ENCODE measurements at regions not wholly inside any gene's neighbourhood (a gene's known extent, or its start where the extent isn't known, plus 50 kb on each side); places are given as distances from the start of the nearest gene placed in this dataset.

DNA sequence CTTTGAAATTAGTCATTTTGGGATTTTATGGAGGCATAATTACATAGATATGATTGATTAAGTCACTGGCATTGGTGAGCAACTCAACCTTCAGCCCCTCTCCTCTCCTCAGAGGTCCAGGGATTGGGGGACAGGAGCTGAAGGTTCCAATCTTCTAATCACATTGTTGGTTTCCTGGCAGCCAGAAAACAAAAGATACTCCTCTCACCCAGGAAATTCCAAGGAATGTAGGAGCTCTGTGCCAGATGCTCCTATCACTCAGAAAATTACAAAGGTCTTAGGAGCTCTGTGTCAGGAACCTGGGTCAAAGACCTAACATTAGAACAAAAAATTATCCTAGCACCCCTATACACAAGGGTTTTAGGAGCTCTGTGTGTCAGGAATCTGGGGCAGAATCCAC is 679.7 kb upstream of the ID4 start:
- Histone ChIP-seq H3K4me1 (peaks cover 0 to 15% (median 8%) of the 10 kb centered on the region in 4 donors), H3K36me3 (no peaks in the 10 kb centered on the region), H3K27me3 (no peaks in the 10 kb centered on the region), H3K4me3 (no peak overlapping the region), H3K9me3 (no peaks in the 10 kb centered on the region), H3K27ac (no peak overlapping the region)
- TF ChIP-seq, protein P1, sequence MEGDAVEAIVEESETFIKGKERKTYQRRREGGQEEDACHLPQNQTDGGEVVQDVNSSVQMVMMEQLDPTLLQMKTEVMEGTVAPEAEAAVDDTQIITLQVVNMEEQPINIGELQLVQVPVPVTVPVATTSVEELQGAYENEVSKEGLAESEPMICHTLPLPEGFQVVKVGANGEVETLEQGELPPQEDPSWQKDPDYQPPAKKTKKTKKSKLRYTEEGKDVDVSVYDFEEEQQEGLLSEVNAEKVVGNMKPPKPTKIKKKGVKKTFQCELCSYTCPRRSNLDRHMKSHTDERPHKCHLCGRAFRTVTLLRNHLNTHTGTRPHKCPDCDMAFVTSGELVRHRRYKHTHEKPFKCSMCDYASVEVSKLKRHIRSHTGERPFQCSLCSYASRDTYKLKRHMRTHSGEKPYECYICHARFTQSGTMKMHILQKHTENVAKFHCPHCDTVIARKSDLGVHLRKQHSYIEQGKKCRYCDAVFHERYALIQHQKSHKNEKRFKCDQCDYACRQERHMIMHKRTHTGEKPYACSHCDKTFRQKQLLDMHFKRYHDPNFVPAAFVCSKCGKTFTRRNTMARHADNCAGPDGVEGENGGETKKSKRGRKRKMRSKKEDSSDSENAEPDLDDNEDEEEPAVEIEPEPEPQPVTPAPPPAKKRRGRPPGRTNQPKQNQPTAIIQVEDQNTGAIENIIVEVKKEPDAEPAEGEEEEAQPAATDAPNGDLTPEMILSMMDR (IDR thresholded peaks at IDR 0.05) = no peak
- no peak for TF ChIP-seq POLR2A (IDR thresholded peaks at IDR 0.05)
- no peak for TF ChIP-seq EP300 (IDR thresholded peaks at IDR 0.05)
- no peak for TF ChIP-seq POLR2AphosphoS5 (IDR thresholded peaks at IDR 0.05)
- no peak for DNase-seq
- intact Hi-C loops (cut with DNase I) = no loop called here

DNA sequence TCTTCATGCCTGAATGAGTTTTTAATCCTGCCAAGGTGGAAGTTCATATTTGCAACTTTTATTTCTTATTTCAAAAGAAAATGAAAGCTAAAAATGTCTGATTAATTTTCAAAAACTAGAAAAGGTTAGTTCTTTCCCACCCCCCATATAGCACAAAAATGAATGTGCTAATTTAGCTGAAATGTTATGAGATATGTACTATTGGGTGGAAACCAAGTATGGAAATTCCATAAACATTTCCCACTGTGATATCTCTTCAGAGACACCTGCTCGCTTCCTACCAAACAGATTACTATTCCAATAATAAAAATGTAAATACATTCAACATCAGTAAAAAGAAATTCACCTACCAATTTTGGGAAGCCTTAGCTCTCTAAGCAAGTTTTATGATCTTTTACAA is 678.6 kb upstream of the ID4 start:
- intact Hi-C loops (cut with DNase I) = no loop called here
- H3K36me3 ChIP-seq = no peaks in the 10 kb centered on the region
- H3K4me1 ChIP-seq = peaks cover 0 to 13% (median 8%) of the 10 kb centered on the region in 4 donors
- TF ChIP-seq, protein P1 (IDR thresholded peaks at IDR 0.05) = no peak
- TF ChIP-seq POLR2AphosphoS5 (IDR thresholded peaks at IDR 0.05) = no peak
- no peak for TF ChIP-seq POLR2A (IDR thresholded peaks at IDR 0.05)
- H3K27ac ChIP-seq = no peak overlapping the region
- 72 to 79% methylated on average over 1 of the region's 1 CpG for WGBS, 2 donors
- H3K4me3 ChIP-seq = no peak overlapping the region
- H3K9me3 ChIP-seq = no peaks in the 10 kb centered on the region
- no peaks in the 10 kb centered on the region for H3K27me3 ChIP-seq
- no peak for DNase-seq

DNA sequence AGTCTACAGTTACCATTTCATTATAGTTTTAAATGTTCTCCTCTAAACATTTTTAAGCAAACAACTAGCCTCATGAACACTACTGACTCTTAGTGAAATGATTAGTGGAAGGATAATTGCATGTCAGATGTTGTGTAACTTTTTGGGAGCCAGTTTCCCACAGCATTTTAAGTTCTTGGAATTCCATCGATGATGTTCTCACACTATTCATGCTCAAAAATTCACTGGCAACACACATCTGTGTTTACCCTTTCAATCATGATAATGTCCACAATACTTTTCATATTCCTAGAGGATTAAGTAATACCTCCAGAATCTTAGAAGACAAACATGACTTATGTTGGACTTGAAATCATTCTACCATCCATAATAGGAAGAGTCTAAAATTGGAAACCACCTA is 678.1 kb upstream of the ID4 start:
- H3K4me1 ChIP-seq = peaks cover 0 to 8% (median 5%) of the 10 kb centered on the region in 4 donors
- DNase-seq = no peak
- H3K36me3 ChIP-seq = no peaks in the 10 kb centered on the region
- 79% methylated on average over 1 of the region's 1 CpG for WGBS, 2 donors
- intact Hi-C loops (cut with DNase I) = no loop called here
- no peaks in the 10 kb centered on the region for H3K9me3 ChIP-seq
- no peaks in the 10 kb centered on the region for H3K27me3 ChIP-seq
- H3K4me3 ChIP-seq = no peak overlapping the region
- TF ChIP-seq EP300 (IDR thresholded peaks at IDR 0.05) (no peak), POLR2A (IDR thresholded peaks at IDR 0.05) (no peak), POLR2AphosphoS5 (IDR thresholded peaks at IDR 0.05) (no peak)
- TF ChIP-seq, protein P1 (IDR thresholded peaks at IDR 0.05) = no peak
- peak overlapping the region in 1 of 4 donors; percentile 25 for H3K27ac ChIP-seq

DNA sequence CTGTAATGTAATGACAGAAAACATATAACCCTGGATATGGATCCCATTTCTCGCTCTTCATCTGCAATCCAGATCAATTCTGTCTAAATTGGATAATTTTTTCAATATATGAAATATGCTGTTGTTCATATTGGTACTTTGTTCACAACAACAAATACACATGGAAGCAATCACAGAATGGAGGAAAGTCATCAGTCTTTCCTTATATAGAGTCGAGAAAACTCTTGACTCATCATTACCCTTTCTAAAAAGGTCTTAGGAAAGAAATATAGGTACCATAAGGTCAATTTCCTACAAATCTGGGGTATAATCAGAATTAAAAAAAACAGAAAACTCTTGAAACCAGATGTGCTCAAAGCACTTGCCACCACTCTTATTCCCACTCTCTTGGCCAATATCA is 677.6 kb upstream of the ID4 start:
- H3K27ac ChIP-seq = peak overlapping the region in 1 of 4 donors; percentile 25
- 62 to 70% methylated on average over 2 of the region's 2 CpGs for WGBS, 2 donors

More for the DNA sequence above, 677.6 kb upstream of the ID4 start:
- no peak overlapping the region for H3K4me3 ChIP-seq
- intact Hi-C loops (cut with DNase I) = no loop called here
- H3K27me3 ChIP-seq = no peaks in the 10 kb centered on the region
- H3K9me3 ChIP-seq = no peaks in the 10 kb centered on the region
- peaks cover 0 to 5% (median 4%) of the 10 kb centered on the region in 4 donors for H3K4me1 ChIP-seq
- no peak for DNase-seq
- TF ChIP-seq POLR2AphosphoS5 (IDR thresholded peaks at IDR 0.05) (no peak), EP300 (IDR thresholded peaks at IDR 0.05) (no peak), POLR2A (IDR thresholded peaks at IDR 0.05) (no peak)
- TF ChIP-seq, protein P1 (IDR thresholded peaks at IDR 0.05) = no peak
- H3K36me3 ChIP-seq = no peaks in the 10 kb centered on the region

Data from sigmoid colon (tissue), 6 donors.